ENCODE measurements at regions not wholly inside any gene's neighbourhood (a gene's known extent, or its start where the extent isn't known, plus 50 kb on each side); places are given as distances from the start of the nearest gene placed in this dataset.

DNA sequence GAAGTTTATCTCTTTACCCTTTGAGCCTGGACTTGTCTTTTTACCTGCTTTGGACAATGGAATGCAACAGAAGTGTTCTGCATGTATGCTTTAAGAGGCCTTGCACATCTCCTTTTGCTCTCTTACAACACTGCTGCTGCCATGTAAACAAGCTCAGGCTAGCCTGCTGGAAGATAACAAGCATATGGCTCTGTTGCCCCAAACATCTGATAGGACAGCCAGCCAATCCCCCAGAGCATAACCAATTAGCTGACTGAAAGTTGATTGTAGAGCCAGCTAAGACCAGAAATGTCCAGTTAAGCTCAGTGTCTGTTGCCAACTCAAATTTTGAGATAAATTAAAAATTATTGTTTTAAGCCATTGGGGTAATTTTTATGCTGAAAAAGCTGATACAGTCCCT is 510.6 kb upstream of the CNKSR2 start:
- no peak for TF ChIP-seq ZFX (IDR thresholded peaks at IDR 0.05)
- TF ChIP-seq, protein P1, sequence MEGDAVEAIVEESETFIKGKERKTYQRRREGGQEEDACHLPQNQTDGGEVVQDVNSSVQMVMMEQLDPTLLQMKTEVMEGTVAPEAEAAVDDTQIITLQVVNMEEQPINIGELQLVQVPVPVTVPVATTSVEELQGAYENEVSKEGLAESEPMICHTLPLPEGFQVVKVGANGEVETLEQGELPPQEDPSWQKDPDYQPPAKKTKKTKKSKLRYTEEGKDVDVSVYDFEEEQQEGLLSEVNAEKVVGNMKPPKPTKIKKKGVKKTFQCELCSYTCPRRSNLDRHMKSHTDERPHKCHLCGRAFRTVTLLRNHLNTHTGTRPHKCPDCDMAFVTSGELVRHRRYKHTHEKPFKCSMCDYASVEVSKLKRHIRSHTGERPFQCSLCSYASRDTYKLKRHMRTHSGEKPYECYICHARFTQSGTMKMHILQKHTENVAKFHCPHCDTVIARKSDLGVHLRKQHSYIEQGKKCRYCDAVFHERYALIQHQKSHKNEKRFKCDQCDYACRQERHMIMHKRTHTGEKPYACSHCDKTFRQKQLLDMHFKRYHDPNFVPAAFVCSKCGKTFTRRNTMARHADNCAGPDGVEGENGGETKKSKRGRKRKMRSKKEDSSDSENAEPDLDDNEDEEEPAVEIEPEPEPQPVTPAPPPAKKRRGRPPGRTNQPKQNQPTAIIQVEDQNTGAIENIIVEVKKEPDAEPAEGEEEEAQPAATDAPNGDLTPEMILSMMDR (conservative IDR thresholded peaks at IDR 0.05): no peak
